ENCODE measurements at regions not wholly inside any gene's neighbourhood (a gene's known extent, or its start where the extent isn't known, plus 50 kb on each side); places are given as distances from the start of the nearest gene placed in this dataset.
"Not testable (repeated sequence)": the region's sequence is repeated elsewhere in the genome, so short reads cannot be mapped to it uniquely, and the experiment has no call there.

- H3K4me1 ChIP-seq (ENCODE audit: control insufficient read depth in 2 of 2, insufficient read depth in 2 of 2, low read length in 2 of 2) = no peaks in the 10 kb centered on the region
- no peak overlapping the region for H3K9ac ChIP-seq (ENCODE audit: low read depth in 1 of 2, low read length in 2 of 2)
- H3K27me3 ChIP-seq (ENCODE audit: control insufficient read depth in 2 of 2, insufficient read depth in 2 of 2, low read length in 2 of 2) = no peaks in the 10 kb centered on the region
- H3K4me3 ChIP-seq (ENCODE audit: low read length in 2 of 2) = no peak overlapping the region
- H3K36me3 ChIP-seq (ENCODE audit: control insufficient read depth in 2 of 2, insufficient read depth in 2 of 2, low read length in 2 of 2) = no peaks in the 10 kb centered on the region
- H3K9me3 ChIP-seq (ENCODE audit: control insufficient read depth in 2 of 2, low read length in 2 of 2) = no peaks in the 10 kb centered on the region
- no peak overlapping the region for H3K27ac ChIP-seq (ENCODE audit: low read depth in 2 of 2, low read length in 2 of 2)
These were observed 234.7 kb upstream of the GPR149 start for GRCh38 chr3:154664714-154665113.

GRCh38 chr3:154662851-154663250 is 232.9 kb upstream of the GPR149 start:
- Histone ChIP-seq H3K36me3 (ENCODE audit: control insufficient read depth in 2 of 2, insufficient read depth in 2 of 2, low read length in 2 of 2) (no peaks in the 10 kb centered on the region), H3K9me3 (ENCODE audit: control insufficient read depth in 2 of 2, low read length in 2 of 2) (no peaks in the 10 kb centered on the region), H3K4me1 (ENCODE audit: control insufficient read depth in 2 of 2, insufficient read depth in 2 of 2, low read length in 2 of 2) (no peaks in the 10 kb centered on the region), H3K9ac (ENCODE audit: low read depth in 1 of 2, low read length in 2 of 2) (no peak overlapping the region), H3K27ac (ENCODE audit: low read depth in 2 of 2, low read length in 2 of 2) (no peak overlapping the region), H3K27me3 (ENCODE audit: control insufficient read depth in 2 of 2, insufficient read depth in 2 of 2, low read length in 2 of 2) (no peaks in the 10 kb centered on the region), H3K4me3 (ENCODE audit: low read length in 2 of 2) (no peak overlapping the region)

- Histone ChIP-seq H3K36me3 (ENCODE audit: control insufficient read depth in 2 of 2, insufficient read depth in 2 of 2, low read length in 2 of 2) (no peaks in the 10 kb centered on the region), H3K27me3 (ENCODE audit: control insufficient read depth in 2 of 2, insufficient read depth in 2 of 2, low read length in 2 of 2) (no peaks in the 10 kb centered on the region), H3K9me3 (ENCODE audit: control insufficient read depth in 2 of 2, low read length in 2 of 2) (no peaks in the 10 kb centered on the region), H3K9ac (ENCODE audit: low read depth in 1 of 2, low read length in 2 of 2) (no peak overlapping the region), H3K27ac (ENCODE audit: low read depth in 2 of 2, low read length in 2 of 2) (no peak overlapping the region), H3K4me3 (ENCODE audit: low read length in 2 of 2) (no peak overlapping the region), H3K4me1 (ENCODE audit: control insufficient read depth in 2 of 2, insufficient read depth in 2 of 2, low read length in 2 of 2) (no peaks in the 10 kb centered on the region)
These were observed 230.8 kb upstream of the GPR149 start for GRCh38 chr3:154660811-154661210.

- Histone ChIP-seq H3K4me3 (ENCODE audit: low read length in 2 of 2) (no peak overlapping the region), H3K4me1 (ENCODE audit: control insufficient read depth in 2 of 2, insufficient read depth in 2 of 2, low read length in 2 of 2) (no peaks in the 10 kb centered on the region), H3K9ac (ENCODE audit: low read depth in 1 of 2, low read length in 2 of 2) (no peak overlapping the region), H3K36me3 (ENCODE audit: control insufficient read depth in 2 of 2, insufficient read depth in 2 of 2, low read length in 2 of 2) (no peaks in the 10 kb centered on the region), H3K27ac (ENCODE audit: low read depth in 2 of 2, low read length in 2 of 2) (no peak overlapping the region), H3K9me3 (ENCODE audit: control insufficient read depth in 2 of 2, low read length in 2 of 2) (no peaks in the 10 kb centered on the region), H3K27me3 (ENCODE audit: control insufficient read depth in 2 of 2, insufficient read depth in 2 of 2, low read length in 2 of 2) (no peaks in the 10 kb centered on the region)
These were observed 228.0 kb upstream of the GPR149 start for GRCh38 chr3:154658000-154658399.

GRCh38 chr3:154657218-154657617 is 227.2 kb upstream of the GPR149 start:
- Histone ChIP-seq H3K27ac (ENCODE audit: low read depth in 2 of 2, low read length in 2 of 2) (no peak overlapping the region), H3K36me3 (ENCODE audit: control insufficient read depth in 2 of 2, insufficient read depth in 2 of 2, low read length in 2 of 2) (no peaks in the 10 kb centered on the region), H3K4me3 (ENCODE audit: low read length in 2 of 2) (no peak overlapping the region), H3K4me1 (ENCODE audit: control insufficient read depth in 2 of 2, insufficient read depth in 2 of 2, low read length in 2 of 2) (no peaks in the 10 kb centered on the region), H3K9ac (ENCODE audit: low read depth in 1 of 2, low read length in 2 of 2) (no peak overlapping the region), H3K27me3 (ENCODE audit: control insufficient read depth in 2 of 2, insufficient read depth in 2 of 2, low read length in 2 of 2) (no peaks in the 10 kb centered on the region), H3K9me3 (ENCODE audit: control insufficient read depth in 2 of 2, low read length in 2 of 2) (no peaks in the 10 kb centered on the region)

GRCh38 chr3:154656486-154656885 is 226.5 kb upstream of the GPR149 start:
- H3K27ac ChIP-seq (ENCODE audit: low read depth in 2 of 2, low read length in 2 of 2) = no peak overlapping the region
- no peaks in the 10 kb centered on the region for H3K36me3 ChIP-seq (ENCODE audit: control insufficient read depth in 2 of 2, insufficient read depth in 2 of 2, low read length in 2 of 2)

GRCh38 chr3:154642145-154642544 is 212.2 kb upstream of the GPR149 start:
- H3K9ac ChIP-seq (ENCODE audit: low read depth in 1 of 2, low read length in 2 of 2) = no peak overlapping the region
- H3K27me3 ChIP-seq (ENCODE audit: control insufficient read depth in 2 of 2, insufficient read depth in 2 of 2, low read length in 2 of 2) = no peaks in the 10 kb centered on the region

More at GRCh38 chr3:154656486-154656885, 226.5 kb upstream of the GPR149 start:
- Histone ChIP-seq H3K27me3 (ENCODE audit: control insufficient read depth in 2 of 2, insufficient read depth in 2 of 2, low read length in 2 of 2) (no peaks in the 10 kb centered on the region), H3K4me3 (ENCODE audit: low read length in 2 of 2) (no peak overlapping the region), H3K9ac (ENCODE audit: low read depth in 1 of 2, low read length in 2 of 2) (no peak overlapping the region), H3K4me1 (ENCODE audit: control insufficient read depth in 2 of 2, insufficient read depth in 2 of 2, low read length in 2 of 2) (no peaks in the 10 kb centered on the region), H3K9me3 (ENCODE audit: control insufficient read depth in 2 of 2, low read length in 2 of 2) (no peaks in the 10 kb centered on the region)

GRCh38 chr3:154625756-154626155 is 195.8 kb upstream of the GPR149 start:
- Histone ChIP-seq H3K4me3 (ENCODE audit: low read length in 2 of 2) (no peak overlapping the region), H3K9ac (ENCODE audit: low read depth in 1 of 2, low read length in 2 of 2) (no peak overlapping the region), H3K4me1 (ENCODE audit: control insufficient read depth in 2 of 2, insufficient read depth in 2 of 2, low read length in 2 of 2) (no peaks in the 10 kb centered on the region), H3K9me3 (ENCODE audit: control insufficient read depth in 2 of 2, low read length in 2 of 2) (no peaks in the 10 kb centered on the region), H3K27me3 (ENCODE audit: control insufficient read depth in 2 of 2, insufficient read depth in 2 of 2, low read length in 2 of 2) (no peaks in the 10 kb centered on the region), H3K27ac (ENCODE audit: low read depth in 2 of 2, low read length in 2 of 2) (no peak overlapping the region), H3K36me3 (ENCODE audit: control insufficient read depth in 2 of 2, insufficient read depth in 2 of 2, low read length in 2 of 2) (no peaks in the 10 kb centered on the region)

More at GRCh38 chr3:154642145-154642544, 212.2 kb upstream of the GPR149 start:
- peaks cover 0 to 4% of the 10 kb centered on the region in 2 donors for H3K4me1 ChIP-seq (ENCODE audit: control insufficient read depth in 2 of 2, insufficient read depth in 2 of 2, low read length in 2 of 2)
- H3K27ac ChIP-seq (ENCODE audit: low read depth in 2 of 2, low read length in 2 of 2) = no peak overlapping the region
- no peaks in the 10 kb centered on the region for H3K9me3 ChIP-seq (ENCODE audit: control insufficient read depth in 2 of 2, low read length in 2 of 2)
- H3K4me3 ChIP-seq (ENCODE audit: low read length in 2 of 2) = no peak overlapping the region
- no peaks in the 10 kb centered on the region for H3K36me3 ChIP-seq (ENCODE audit: control insufficient read depth in 2 of 2, insufficient read depth in 2 of 2, low read length in 2 of 2)

GRCh38 chr3:154619621-154620020 is 189.6 kb upstream of the GPR149 start:
- H3K9ac ChIP-seq (ENCODE audit: low read depth in 1 of 2, low read length in 2 of 2); H3K36me3 ChIP-seq (ENCODE audit: control insufficient read depth in 2 of 2, insufficient read depth in 2 of 2, low read length in 2 of 2): not testable (repeated sequence)

GRCh38 chr3:154616298-154616697 is 186.3 kb upstream of the GPR149 start:
- Histone ChIP-seq H3K36me3 (ENCODE audit: control insufficient read depth in 2 of 2, insufficient read depth in 2 of 2, low read length in 2 of 2) (no peaks in the 10 kb centered on the region), H3K4me1 (ENCODE audit: control insufficient read depth in 2 of 2, insufficient read depth in 2 of 2, low read length in 2 of 2) (no peaks in the 10 kb centered on the region), H3K27me3 (ENCODE audit: control insufficient read depth in 2 of 2, insufficient read depth in 2 of 2, low read length in 2 of 2) (no peaks in the 10 kb centered on the region), H3K4me3 (ENCODE audit: low read length in 2 of 2) (no peak overlapping the region), H3K9me3 (ENCODE audit: control insufficient read depth in 2 of 2, low read length in 2 of 2) (no peaks in the 10 kb centered on the region), H3K9ac (ENCODE audit: low read depth in 1 of 2, low read length in 2 of 2) (no peak overlapping the region), H3K27ac (ENCODE audit: low read depth in 2 of 2, low read length in 2 of 2) (no peak overlapping the region)

More at GRCh38 chr3:154619621-154620020, 189.6 kb upstream of the GPR149 start:
- not testable (repeated sequence) for H3K27me3 ChIP-seq (ENCODE audit: control insufficient read depth in 2 of 2, insufficient read depth in 2 of 2, low read length in 2 of 2); H3K4me1 ChIP-seq (ENCODE audit: control insufficient read depth in 2 of 2, insufficient read depth in 2 of 2, low read length in 2 of 2); H3K4me3 ChIP-seq (ENCODE audit: low read length in 2 of 2); H3K27ac ChIP-seq (ENCODE audit: low read depth in 2 of 2, low read length in 2 of 2); H3K9me3 ChIP-seq (ENCODE audit: control insufficient read depth in 2 of 2, low read length in 2 of 2)

GRCh38 chr3:154615471-154615870 is 185.5 kb upstream of the GPR149 start:
- Histone ChIP-seq H3K27ac (ENCODE audit: low read depth in 2 of 2, low read length in 2 of 2) (no peak overlapping the region), H3K9ac (ENCODE audit: low read depth in 1 of 2, low read length in 2 of 2) (no peak overlapping the region), H3K4me3 (ENCODE audit: low read length in 2 of 2) (no peak overlapping the region), H3K27me3 (ENCODE audit: control insufficient read depth in 2 of 2, insufficient read depth in 2 of 2, low read length in 2 of 2) (no peaks in the 10 kb centered on the region), H3K9me3 (ENCODE audit: control insufficient read depth in 2 of 2, low read length in 2 of 2) (no peaks in the 10 kb centered on the region), H3K4me1 (ENCODE audit: control insufficient read depth in 2 of 2, insufficient read depth in 2 of 2, low read length in 2 of 2) (no peaks in the 10 kb centered on the region), H3K36me3 (ENCODE audit: control insufficient read depth in 2 of 2, insufficient read depth in 2 of 2, low read length in 2 of 2) (no peaks in the 10 kb centered on the region)
